HFF-Myc (cell line): ENCODE measurements at regions not wholly inside any gene's neighbourhood (a gene's known extent, or its start where the extent isn't known, plus 50 kb on each side); places are given as distances from the start of the nearest gene placed in this dataset.

Source experiments
- DNase-seq: peaks from one replicate; pipeline ENCODE4 v3.0.0-alpha.2; 2011; ENCODE audit warnings: low read depth; ENCODE audit errors: extremely low read depth
- H3K4me3 ChIP-seq: replicated peaks from 2 replicates; pipeline ENCODE4 v1.5.1; 2011; ENCODE audit warnings: low read depth, mild to moderate bottlenecking, control low read depth, low read length
- CTCF ChIP-seq: IDR thresholded peaks from 2 replicates; pipeline ENCODE4 v1.5.1; 2012; ENCODE audit warnings: mild to moderate bottlenecking, low read depth, low read length, control low read depth; ENCODE audit errors: missing control alignments

- DNase-seq, result no peak
- TF ChIP-seq CTCF, result no peak
- no peak overlapping the region for H3K4me3 ChIP-seq
Measured at GRCh38 chr3:72597756-72598195, 250.5 kb downstream of the SHQ1 start.

GRCh38 chr3:72597043-72597442 is 251.2 kb downstream of the SHQ1 start:
- DNase-seq, result no peak
- H3K4me3 ChIP-seq, result no peak overlapping the region
- no peak for TF ChIP-seq CTCF

- no peak for DNase-seq
- H3K4me3 ChIP-seq, result no peak overlapping the region
- TF ChIP-seq CTCF, result no peak
Measured at GRCh38 chr3:72595927-72596610, 252.2 kb downstream of the SHQ1 start.

GRCh38 chr3:72595376-72595775 is 252.9 kb downstream of the SHQ1 start:
- TF ChIP-seq CTCF, result no peak
- DNase-seq, result no peak
- H3K4me3 ChIP-seq, result no peak overlapping the region

GRCh38 chr3:72594615-72595215 is 253.5 kb downstream of the SHQ1 start:
- no peak for DNase-seq
- H3K4me3 ChIP-seq, result no peak overlapping the region
- TF ChIP-seq CTCF, result no peak

- DNase-seq, result no peak
- TF ChIP-seq CTCF, result no peak
- H3K4me3 ChIP-seq, result no peak overlapping the region
Measured at GRCh38 chr3:72593881-72594397, 254.3 kb downstream of the SHQ1 start.
